Adipose tissue (tissue), 3 donors: ENCODE measurements at regions not wholly inside any gene's neighbourhood (a gene's known extent, or its start where the extent isn't known, plus 50 kb on each side); places are given as distances from the start of the nearest gene placed in this dataset.
"Not testable (repeated sequence)": the region's sequence is repeated elsewhere in the genome, so short reads cannot be mapped to it uniquely, and the experiment has no call there.

Source experiments
- H3K27ac ChIP-seq: one replicate; pipeline ENCODE4 v1.5.1; 2013; ENCODE audit warnings: low read depth, low read length
- WGBS, 3 donors: extraction: QIAGEN DNeasy Blood & Tissue Kit; methylation state at CpG; one replicate each; pipeline ENCODE4 v1.1.7; 2013; 5-methylcytosine and 5-hydroxymethylcytosine counted together
- donor health status: healthy with polysubstance abuse.
- donor health status: Bipolar disorder and iron deficiency.
- donor health status: healthy.

GRCh38 chr5:74401281-74401945 lies 239.1 kb downstream of the ENC1 start:
- WGBS, 3 donors, result 83 to 89% (median 85%) methylated on average over 2 of the region's 2 CpGs

DNA sequence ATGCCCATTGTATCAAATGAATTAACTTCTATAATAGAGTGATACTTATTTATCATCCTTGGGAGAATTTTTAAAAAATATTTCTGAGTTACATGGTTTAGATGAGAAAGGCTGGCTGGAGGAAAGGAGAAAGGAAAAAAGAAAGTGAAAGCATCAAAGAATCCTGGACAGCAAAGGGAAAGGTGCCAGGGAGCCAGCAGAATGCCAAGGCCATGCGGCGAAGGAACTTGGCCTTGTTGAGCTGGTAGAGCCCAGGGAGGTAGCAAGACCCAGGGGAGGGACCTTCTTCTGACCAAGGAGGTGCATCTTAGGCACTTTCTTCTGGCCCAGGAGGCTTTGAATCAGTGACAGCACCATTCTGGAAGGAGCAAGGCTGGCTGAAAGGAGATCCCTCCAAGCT lies 240.5 kb downstream of the ENC1 start:
- H3K27ac ChIP-seq, result no peak overlapping the region
- 19 to 75% (median 58%) methylated on average over 2 of the region's 2 CpGs for WGBS, 3 donors

More at GRCh38 chr5:74401281-74401945, 239.1 kb downstream of the ENC1 start:
- no peak overlapping the region for H3K27ac ChIP-seq

- WGBS, 3 donors, result 56 to 81% (median 71%) methylated on average over 10 of the region's 10 CpGs
- H3K27ac ChIP-seq, result no peak overlapping the region
Observed at GRCh38 chr5:74396913-74397622, 243.5 kb downstream of the ENC1 start.

GRCh38 chr5:74394916-74395880 lies 245.3 kb downstream of the ENC1 start:
- 80 to 87% (median 83%) methylated on average over 10 of the region's 10 CpGs for WGBS, 3 donors
- H3K27ac ChIP-seq, result no peak overlapping the region

- no peak overlapping the region for H3K27ac ChIP-seq
- 94 to 97% (median 95%) methylated on average over 3 of the region's 3 CpGs for WGBS, 3 donors
Observed at GRCh38 chr5:74394528-74394915, 246.0 kb downstream of the ENC1 start.

GRCh38 chr5:74393943-74394342 lies 246.6 kb downstream of the ENC1 start:
- 71 to 92% (median 78%) methylated on average over 3 of the region's 3 CpGs for WGBS, 3 donors

GRCh38 chr5:74392711-74393351 lies 247.7 kb downstream of the ENC1 start:
- no peak overlapping the region for H3K27ac ChIP-seq
- WGBS, 3 donors, result 76 to 81% (median 78%) methylated on average over 3 of the region's 3 CpGs

More at GRCh38 chr5:74393943-74394342, 246.6 kb downstream of the ENC1 start:
- H3K27ac ChIP-seq, result no peak overlapping the region

DNA sequence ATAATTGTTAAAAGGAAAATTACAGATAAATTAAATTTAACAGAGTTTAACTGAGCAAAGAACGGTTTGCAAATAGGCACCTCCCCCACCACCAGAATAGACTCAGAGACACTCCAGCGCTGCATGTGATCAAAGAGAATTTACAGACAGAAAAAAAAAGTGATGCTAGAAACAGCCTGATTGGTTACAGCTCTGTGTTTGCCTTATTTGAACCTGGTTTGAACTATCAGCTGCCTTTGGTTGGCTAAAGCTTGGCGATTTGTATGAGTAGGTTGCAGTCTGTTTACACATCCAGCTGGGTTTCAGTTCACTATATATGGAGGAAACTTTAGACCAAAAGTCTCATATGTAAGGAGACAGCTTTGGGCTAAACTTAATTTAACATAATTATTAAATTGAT lies 249.1 kb downstream of the ENC1 start:
- no peak overlapping the region for H3K27ac ChIP-seq
- WGBS, 3 donors, result 82 to 93% (median 88%) methylated on average over 3 of the region's 3 CpGs

GRCh38 chr5:74390822-74391221 lies 249.7 kb downstream of the ENC1 start:
- WGBS, 3 donors, result 62 to 89% (median 83%) methylated on average over 2 of the region's 2 CpGs
- H3K27ac ChIP-seq, result no peak overlapping the region

- WGBS, 3 donors, result 79 to 89% (median 85%) methylated on average over 1 of the region's 1 CpG
Observed at GRCh38 chr5:74390306-74390637, 250.3 kb downstream of the ENC1 start.

GRCh38 chr5:74389531-74390305 lies 250.8 kb downstream of the ENC1 start:
- 42 to 78% (median 56%) methylated on average over 2 of the region's 2 CpGs for WGBS, 3 donors

More at GRCh38 chr5:74390306-74390637, 250.3 kb downstream of the ENC1 start:
- no peak overlapping the region for H3K27ac ChIP-seq

DNA sequence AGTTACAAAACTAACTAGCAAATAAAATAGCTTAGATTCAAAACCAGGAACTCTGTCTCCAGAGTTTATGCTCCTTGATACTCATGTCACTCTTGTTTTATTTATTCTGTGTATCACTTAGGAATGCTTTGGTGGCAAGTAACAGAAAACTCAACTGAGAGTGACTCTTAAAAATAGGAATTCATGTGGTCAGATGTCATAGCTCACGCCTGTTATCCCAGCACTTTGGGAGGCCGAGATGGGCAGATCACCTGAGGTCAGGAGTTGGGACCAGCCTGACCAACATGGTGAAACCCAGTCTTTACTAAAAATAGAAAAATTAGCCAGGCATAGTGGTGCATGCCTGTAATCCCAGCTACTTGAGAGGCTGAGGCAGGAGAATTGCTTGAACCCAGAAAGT lies 252.1 kb downstream of the ENC1 start:
- not testable (repeated sequence) for H3K27ac ChIP-seq
- WGBS, 3 donors, result 94 to 97% (median 96%) methylated on average over 2 of the region's 2 CpGs

More at GRCh38 chr5:74389531-74390305, 250.8 kb downstream of the ENC1 start:
- H3K27ac ChIP-seq, result no peak overlapping the region

- H3K27ac ChIP-seq, result no peak overlapping the region
- 87 to 90% (median 88%) methylated on average over 4 of the region's 4 CpGs for WGBS, 3 donors
Observed at GRCh38 chr5:74386571-74387334, 253.8 kb downstream of the ENC1 start.

DNA sequence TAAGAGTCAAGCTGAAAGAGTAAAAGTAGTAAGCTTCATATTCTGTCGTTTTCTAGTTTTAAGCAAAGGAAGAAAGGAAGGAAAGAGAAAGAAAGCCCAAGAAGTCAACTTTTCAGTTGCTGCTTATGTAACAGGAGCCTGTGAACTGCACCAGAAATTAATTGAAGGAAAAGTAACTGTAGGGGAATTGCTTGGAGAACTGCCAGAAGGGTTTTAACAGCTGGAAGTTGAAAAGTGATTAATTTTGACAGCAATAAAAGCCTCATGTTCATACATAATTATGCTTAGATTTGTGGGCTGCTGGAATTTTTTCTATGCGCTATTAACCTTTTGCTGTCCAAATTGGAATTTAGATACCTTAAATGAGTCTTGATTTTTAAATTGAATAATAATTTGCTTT lies 255.7 kb downstream of the ENC1 start:
- 24 to 36% (median 26%) methylated on average over 2 of the region's 2 CpGs for whole genome bisulfite sequencing, 3 donors
- H3K27ac ChIP-seq, result no peak overlapping the region

- H3K27ac ChIP-seq, result no peak overlapping the region
- WGBS, 3 donors, result 38 to 76% (median 41%) methylated on average over 4 of the region's 4 CpGs
Observed at GRCh38 chr5:74382987-74383593, 257.4 kb downstream of the ENC1 start.

DNA sequence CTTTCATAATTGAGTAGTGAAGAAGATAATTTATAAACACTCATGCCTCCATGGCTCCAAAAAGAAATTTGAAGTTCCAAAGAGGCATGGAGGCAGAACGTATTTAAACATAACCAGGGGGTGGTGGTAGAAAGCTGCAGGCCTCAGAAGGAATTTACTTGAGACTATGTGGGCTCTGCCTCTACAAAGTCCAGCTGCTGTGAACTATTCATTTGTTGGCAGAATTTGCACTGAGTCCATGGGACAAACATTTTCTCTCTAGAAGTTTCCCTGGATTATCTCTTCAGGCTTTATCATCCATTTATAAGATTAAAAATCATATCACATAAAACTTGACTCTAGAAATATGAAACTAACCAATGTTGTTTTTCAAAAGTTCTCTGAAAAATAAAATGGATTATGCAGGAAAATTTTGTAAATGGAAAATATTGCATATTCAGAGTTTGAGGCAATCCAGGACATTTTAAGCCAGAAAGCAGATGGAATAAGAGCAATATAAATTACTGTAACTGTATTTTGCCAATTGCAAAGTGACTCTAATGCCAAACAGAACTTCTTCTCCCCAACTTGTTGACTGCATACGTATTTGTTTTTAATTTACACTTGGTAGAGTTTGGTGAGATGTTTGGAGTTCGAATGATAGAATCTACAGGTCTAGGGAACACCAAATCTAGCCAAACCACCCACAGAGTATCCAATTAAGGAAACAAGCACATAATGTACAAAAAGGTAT lies 258.2 kb downstream of the ENC1 start:
- no peak overlapping the region for H3K27ac ChIP-seq
- WGBS, 3 donors, result 77 to 90% (median 78%) methylated on average over 3 of the region's 3 CpGs
